ENCODE measurements at regions not wholly inside any gene's neighbourhood (a gene's known extent, or its start where the extent isn't known, plus 50 kb on each side); places are given as distances from the start of the nearest gene placed in this dataset.

DNA sequence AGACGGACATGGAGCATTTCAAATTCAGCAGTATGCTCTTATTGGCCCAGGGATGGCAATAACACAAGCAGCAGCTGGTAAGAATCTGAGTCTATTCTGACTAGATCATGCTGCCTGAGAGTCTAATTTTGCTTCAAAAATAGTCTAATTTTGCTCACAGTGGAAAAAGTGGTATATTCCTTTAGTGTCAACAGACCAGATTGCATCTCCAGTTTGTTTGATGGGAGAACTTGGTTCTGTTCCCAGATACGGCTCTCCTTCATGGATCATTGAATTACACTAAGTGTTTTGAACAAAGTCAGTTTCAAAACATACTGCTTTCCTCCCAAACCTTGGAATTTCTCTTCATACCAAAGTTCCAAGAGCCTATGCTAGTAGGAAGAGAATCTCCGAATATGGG is 586.1 kb downstream of the RNF144B start:
- ChIA-PET CTCF (ENCODE audit: partially characterized antibody) (interaction anchor here (0.7 to 1.8 kb wide), 3 partner anchors 13 to 226 kb away, joined by 3 to 8 read pairs (median 3); no protein-coding TSS in a partner anchor), POLR2A (ENCODE audit: partially characterized antibody) (no interaction called here)
- Histone ChIP-seq H3K4me3 (ENCODE audit: extremely low read depth in 1 of 4, insufficient read depth in 2 of 4, low read depth in 3 of 4, low read length in 4 of 4) (no peak overlapping the region), H3K14ac (ENCODE audit: insufficient read length) (no peak overlapping the region), H3K56ac (replicated peaks; ENCODE audit: insufficient read length, low read depth, low read length) (no peak overlapping the region), H2BK12ac (ENCODE audit: low read depth, low read length) (no peak overlapping the region), H2BK15ac (ENCODE audit: low read length) (no peak overlapping the region), H3K23ac (ENCODE audit: insufficient read length) (no peak overlapping the region), H2BK20ac (ENCODE audit: low read length) (no peak overlapping the region), H4K5ac (ENCODE audit: insufficient read length, low read depth, low read length) (no peak overlapping the region), H3K79me1 (ENCODE audit: low read depth, low read length) (no peaks in the 10 kb centered on the region), H4K91ac (replicated peaks; ENCODE audit: insufficient read length, low read length) (no peak overlapping the region), H3K79me2 (ENCODE audit: control insufficient read depth in 1 of 2, insufficient read depth in 2 of 2, low read length in 2 of 2) (no peaks in the 10 kb centered on the region), H3K27me3 (replicated peaks in 1 of 4; ENCODE audit: control insufficient read depth in 3 of 4, extremely low read depth in 1 of 4, insufficient read depth in 3 of 4, low read length in 3 of 4) (no peaks in the 10 kb centered on the region), H2BK5ac (ENCODE audit: low read depth, low read length) (no peak overlapping the region), H2BK120ac (replicated peaks; ENCODE audit: low read depth, low read length) (no peak overlapping the region), H3K9me3 (ENCODE audit: insufficient read depth in 2 of 2, low read depth in 1 of 2, low read length in 1 of 2) (no peaks in the 10 kb centered on the region), H2AK5ac (ENCODE audit: low read depth, low read length) (no peak overlapping the region), H3K4me2 (ENCODE audit: insufficient read depth in 1 of 2, low read depth in 2 of 2, low read length in 2 of 2) (no peak overlapping the region), H3K23me2 (ENCODE audit: low read depth, low read length) (no peaks in the 10 kb centered on the region), H2AFZ (ENCODE audit: low read length) (no peak overlapping the region), H3K27ac (ENCODE audit: low read depth, low read length) (no peak overlapping the region), H4K20me1 (replicated peaks in 1 of 2; ENCODE audit: control insufficient read depth in 1 of 2, insufficient read depth in 2 of 2, low read length in 2 of 2) (no peaks in the 10 kb centered on the region), H3K4ac (replicated peaks; ENCODE audit: insufficient read length, low read depth, low read length) (no peak overlapping the region), H3K18ac (ENCODE audit: extremely low read depth, low read length) (no peak overlapping the region), H4K8ac (ENCODE audit: extremely low read depth, insufficient read depth, low read length) (no peak overlapping the region), H3K9ac (replicated peaks in 1 of 4; ENCODE audit: extremely low read depth in 1 of 4, low read depth in 3 of 4, low read length in 3 of 4) (no peak overlapping the region), H3K4me1 (replicated peaks in 1 of 4; ENCODE audit: control insufficient read depth in 3 of 4, insufficient read depth in 4 of 4, low read length in 3 of 4) (0 out of 7 replicates have a peak, but pooled peaks cover 0 to 2% (median 0%) of the 10 kb centered on the region in 4 experiments), H3K36me3 (ENCODE audit: control insufficient read depth in 2 of 4, insufficient read depth in 4 of 4, low read length in 3 of 4) (no peaks in the 10 kb centered on the region)
- FAIRE-seq = no peak
- 95% methylated on average over 3 of the region's 3 CpGs; no CpG with 5 or more reads in 1 of the 2 experiments for WGBS, 2 experiments (ENCODE audit: extremely low coverage in 1 of 2, insufficient coverage in 1 of 2, insufficient read length in 1 of 2, insufficient replicate concordance in 2 of 2, low coverage in 1 of 2, low lambda C conversion rate in 2 of 2, missing lambda C conversion rate in 1 of 2)
- no peak for DNase-seq (ENCODE audit: low read depth in 1 of 2, low spot score in 2 of 2)
- TF ChIP-seq SUZ12 (IDR thresholded peaks at IDR 0.05; ENCODE audit: low read length) (no peak), SIN3A (conservative IDR thresholded peaks at IDR 0.05 in 1 of 2, IDR thresholded peaks at IDR 0.05 in 1 of 2; ENCODE audit: low read depth in 1 of 2, low read length in 2 of 2) (no peak)

Data from H1 (cell line).